SK-MEL-5 (cell line): ENCODE measurements at regions not wholly inside any gene's neighbourhood (a gene's known extent, or its start where the extent isn't known, plus 50 kb on each side); places are given as distances from the start of the nearest gene placed in this dataset.

Experiments
- DNase-seq: peaks from one replicate; pipeline ENCODE4 v3.0.0-alpha.2; 2016; ENCODE audit warnings: low read depth, low spot score
- in situ Hi-C: cut with HindIII; loops from 2 replicates; pipeline ENCODE4 v1.10.0; 2016; ENCODE audit warnings: low sequenced_read_pairs, high pct_unique_total_duplicates, low pct_unique_long_range_greater_than_20kb

- in situ Hi-C loops, result no loop called here
- no peak for DNase-seq
Observed at GRCh38 chr19:31749231-31749630, 400.0 kb upstream of the TSHZ3 start.

DNA sequence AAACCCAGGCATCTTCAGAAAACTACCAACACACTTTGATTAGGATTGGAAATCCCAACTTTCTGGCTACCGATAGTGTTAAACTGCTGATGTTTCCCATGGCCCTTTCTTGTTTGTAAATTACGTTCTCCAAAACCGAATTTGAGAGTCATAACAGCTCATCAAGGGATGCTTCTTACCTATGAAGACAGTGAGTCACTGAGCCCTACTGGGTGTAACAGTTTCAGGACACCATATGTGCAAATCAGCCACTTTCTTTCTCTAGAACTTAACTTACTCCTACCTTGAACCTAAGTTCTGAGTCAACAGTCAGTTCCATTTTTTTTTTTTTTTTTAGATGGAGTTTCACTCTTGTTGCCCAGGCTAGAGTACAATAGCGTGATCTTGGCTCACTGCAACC lies 410.1 kb upstream of the TSHZ3 start:
- no peak for DNase-seq
- in situ Hi-C loops, result no loop called here

DNA sequence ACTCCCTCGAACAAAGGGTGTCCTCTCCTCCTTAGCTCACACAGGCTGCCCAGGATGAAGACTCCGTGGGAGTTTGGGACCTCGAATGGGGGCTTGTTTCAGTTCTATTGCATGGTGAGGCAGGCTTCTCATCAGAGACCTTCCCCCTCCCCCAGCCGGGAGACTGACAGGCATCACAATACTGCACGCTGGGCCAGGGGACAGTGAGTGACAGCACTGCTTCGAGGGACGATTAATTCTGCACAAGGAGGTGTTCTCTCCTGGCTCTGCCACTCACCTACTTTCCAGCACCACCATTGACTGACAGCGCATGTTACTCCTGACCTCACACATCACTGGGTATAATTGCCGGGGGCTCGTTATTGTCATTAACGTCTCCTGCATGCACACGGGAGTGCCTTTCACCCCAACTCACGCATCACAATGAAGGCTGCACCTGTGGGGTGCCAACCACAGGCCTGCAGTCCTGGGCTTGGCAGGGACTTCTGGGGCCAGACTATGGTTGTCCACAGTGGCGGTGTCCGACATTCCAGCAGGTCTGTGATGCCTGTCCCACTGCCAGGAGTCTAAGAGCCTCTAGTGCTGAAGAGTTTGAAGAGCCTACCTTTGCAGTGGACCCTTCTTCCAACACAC lies 412.2 kb upstream of the TSHZ3 start:
- in situ Hi-C loops, result no loop called here
- no peak for DNase-seq

DNA sequence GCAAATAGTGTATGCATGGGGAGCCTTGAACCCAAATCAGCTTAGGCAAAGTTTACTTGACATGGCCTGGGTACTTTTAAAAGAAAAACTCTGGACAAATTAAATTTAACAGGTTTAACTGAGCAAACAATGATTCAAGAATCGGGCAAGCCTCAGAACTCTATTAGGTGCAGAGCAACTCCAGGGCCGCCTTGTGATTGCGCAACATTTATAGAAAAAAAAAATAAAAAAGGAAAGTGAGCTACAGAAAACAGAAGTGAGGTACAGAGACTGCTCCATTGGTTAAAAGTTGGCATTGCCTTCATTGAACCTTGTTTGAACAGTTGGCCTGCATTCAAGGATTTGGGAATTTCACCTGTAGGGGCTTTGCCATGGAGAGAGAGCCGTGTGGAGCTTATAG lies 421.0 kb upstream of the TSHZ3 start:
- DNase-seq, result no peak
- in situ Hi-C loops, result no loop called here

DNA sequence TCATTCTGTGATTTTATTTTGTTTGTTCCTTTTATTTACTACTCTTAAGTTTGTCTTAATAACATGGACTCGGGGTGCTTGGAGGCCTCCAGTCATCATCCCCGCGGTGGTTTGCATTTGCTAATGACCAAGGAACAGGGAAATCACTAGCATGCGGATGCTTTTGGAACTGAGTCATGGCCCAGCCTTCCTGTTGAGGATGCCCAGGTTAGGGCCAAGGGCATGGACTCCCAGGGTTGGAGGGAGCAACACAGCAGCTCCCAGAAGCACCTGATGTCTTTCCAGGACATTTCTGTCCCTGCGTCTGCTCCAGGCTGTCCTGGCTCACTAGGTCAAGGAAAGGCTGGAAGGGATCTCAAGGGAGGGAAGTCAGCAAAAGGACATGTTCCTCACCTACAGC lies 423.7 kb upstream of the TSHZ3 start:
- in situ Hi-C loops, result no loop called here
- no peak for DNase-seq

DNA sequence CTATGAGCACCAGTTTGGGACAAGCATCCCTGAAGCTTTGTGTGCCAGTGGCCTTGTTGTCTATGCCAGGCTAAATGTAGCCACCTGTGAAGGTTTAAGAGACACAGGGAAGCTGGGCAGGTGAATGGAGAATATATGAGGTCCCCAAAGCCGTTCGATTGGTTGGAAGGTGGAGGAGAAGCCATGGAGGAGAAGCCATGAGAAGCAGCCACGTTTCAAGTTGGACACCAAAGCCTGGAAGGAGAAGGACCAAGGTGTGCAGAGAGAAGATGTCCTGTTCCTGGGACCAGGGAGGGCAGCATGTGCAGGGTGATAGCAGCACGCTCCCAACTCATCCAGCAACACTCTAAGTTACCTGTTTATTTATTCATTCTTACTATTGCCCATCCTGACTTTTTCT lies 432.3 kb upstream of the TSHZ3 start:
- in situ Hi-C loops, result no loop called here

DNA sequence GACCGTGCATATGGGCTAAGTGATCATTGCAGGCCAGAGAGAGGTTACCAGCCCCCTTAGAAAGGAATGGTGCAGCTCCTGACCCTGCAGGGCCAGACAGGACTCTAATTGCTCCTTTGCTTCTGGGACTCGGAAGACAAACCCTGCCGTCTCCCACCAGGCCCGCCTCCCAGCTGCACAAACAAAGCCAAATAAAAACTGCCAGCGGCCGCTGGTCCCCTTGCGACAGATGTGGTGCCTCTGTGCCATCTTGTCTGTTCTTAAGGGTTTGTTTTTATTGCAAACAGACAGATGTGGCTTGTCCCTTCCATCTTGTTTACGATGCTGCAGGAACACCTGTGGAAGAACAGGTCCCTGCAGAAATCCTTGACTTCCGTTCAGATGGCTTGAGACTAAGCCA lies 434.4 kb upstream of the TSHZ3 start:
- in situ Hi-C loops, result no loop called here
- no peak for DNase-seq

More for the DNA sequence above, 432.3 kb upstream of the TSHZ3 start:
- no peak for DNase-seq

- no peak for DNase-seq
- in situ Hi-C loops, result no loop called here
Observed at GRCh38 chr19:31784671-31785101, 435.4 kb upstream of the TSHZ3 start.

GRCh38 chr19:31801611-31802010 lies 452.4 kb upstream of the TSHZ3 start:
- DNase-seq, result no peak
- in situ Hi-C loops, result no loop called here

GRCh38 chr19:31803835-31804446 lies 454.7 kb upstream of the TSHZ3 start:
- in situ Hi-C loops, result no loop called here
- no peak for DNase-seq

GRCh38 chr19:31804668-31805067 lies 455.4 kb upstream of the TSHZ3 start:
- no peak for DNase-seq
- in situ Hi-C loops, result no loop called here

DNA sequence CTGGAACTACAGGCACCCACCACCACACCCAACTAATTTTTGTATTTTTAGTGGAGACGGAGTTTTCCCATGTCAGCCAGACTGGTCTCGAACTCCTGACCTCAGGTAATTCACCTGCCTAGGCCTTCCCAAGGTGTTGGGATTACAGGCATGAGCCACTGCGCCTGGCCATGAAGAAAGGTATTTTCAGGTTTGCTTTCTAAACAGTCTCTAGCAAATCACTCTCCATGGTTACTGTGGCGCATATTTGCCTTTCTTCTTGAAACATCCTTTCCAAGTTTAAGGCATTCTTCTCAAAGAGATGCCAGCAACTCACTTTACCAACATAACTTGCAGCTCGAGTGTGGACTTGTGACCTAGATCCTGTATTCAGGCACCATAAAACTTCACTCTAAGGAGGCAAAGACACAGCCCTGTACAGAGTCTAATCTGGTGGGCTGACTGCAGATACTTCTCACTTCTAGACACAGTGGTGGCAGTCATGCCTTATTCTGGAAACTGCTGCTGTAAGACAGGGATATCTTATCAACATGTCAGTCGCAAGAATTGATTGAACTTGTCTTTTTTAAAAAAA lies 461.4 kb upstream of the TSHZ3 start:
- no peak for DNase-seq
- in situ Hi-C loops, result no loop called here

- DNase-seq, result no peak
- in situ Hi-C loops, result no loop called here
Observed at GRCh38 chr19:31817971-31818797, 468.9 kb upstream of the TSHZ3 start.

DNA sequence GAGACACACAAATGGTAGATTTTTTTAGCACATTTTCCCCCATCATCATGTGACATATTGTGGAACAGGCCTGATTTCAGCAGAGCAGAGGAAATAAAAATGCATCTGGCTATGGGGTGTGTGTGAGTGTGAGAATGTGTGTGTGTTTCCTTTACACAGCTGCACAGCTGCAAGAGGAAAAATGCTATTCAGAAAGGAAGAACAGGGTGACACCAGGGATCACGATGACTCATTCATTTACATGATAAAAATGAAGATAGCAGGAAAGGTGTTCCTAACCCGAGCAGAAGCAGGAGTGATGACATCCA lies 469.5 kb upstream of the TSHZ3 start:
- no peak for DNase-seq
- in situ Hi-C loops, result no loop called here

- in situ Hi-C loops, result no loop called here
Observed at GRCh38 chr19:31819837-31820236, 470.6 kb upstream of the TSHZ3 start.

DNA sequence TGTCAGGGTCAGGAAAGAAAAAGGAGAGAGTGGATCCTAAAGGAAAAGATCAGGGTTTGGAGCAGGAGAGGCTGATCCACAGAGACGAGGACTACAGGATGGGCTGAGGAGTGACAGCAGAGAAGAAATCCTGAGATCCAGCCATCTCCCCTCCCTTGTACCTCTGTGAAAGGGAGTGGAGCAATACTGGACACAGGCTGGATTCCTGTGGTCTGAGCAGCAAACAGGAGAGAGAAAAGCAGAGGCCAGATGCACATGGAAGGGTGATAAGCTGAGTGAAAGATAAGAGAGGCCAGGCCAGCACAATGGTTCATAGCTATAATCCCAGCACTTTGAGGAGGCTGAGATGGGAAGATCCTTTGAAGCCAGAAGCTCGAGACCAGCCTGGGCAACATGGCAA lies 472.1 kb upstream of the TSHZ3 start:
- no peak for DNase-seq
- in situ Hi-C loops, result no loop called here

More at GRCh38 chr19:31819837-31820236, 470.6 kb upstream of the TSHZ3 start:
- no peak for DNase-seq

- no peak for DNase-seq
- in situ Hi-C loops, result no loop called here
Observed at GRCh38 chr19:31825134-31826094, 476.2 kb upstream of the TSHZ3 start.

DNA sequence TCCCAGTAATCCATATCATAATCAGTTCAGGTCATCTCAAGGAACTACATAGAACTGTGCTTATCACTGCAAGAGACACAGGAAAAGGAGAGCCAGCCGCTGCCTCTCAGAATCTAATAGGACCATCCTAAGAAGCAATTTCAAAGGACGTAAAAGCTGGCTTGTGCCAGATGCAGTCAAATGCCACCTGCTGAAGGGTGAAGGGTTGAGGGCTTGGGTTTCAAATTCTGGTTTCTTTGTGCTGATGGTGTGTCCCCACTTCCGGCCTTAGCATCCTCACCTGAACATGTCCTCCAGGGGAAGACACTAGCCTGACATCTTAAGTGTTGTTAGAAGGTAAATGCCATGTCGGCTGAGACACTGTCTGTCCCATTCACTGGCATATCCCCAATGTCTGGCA lies 477.1 kb upstream of the TSHZ3 start:
- in situ Hi-C loops, result no loop called here
- DNase-seq, result no peak
